ENCODE measurements at regions not wholly inside any gene's neighbourhood (a gene's known extent, or its start where the extent isn't known, plus 50 kb on each side); places are given as distances from the start of the nearest gene placed in this dataset.

DNA sequence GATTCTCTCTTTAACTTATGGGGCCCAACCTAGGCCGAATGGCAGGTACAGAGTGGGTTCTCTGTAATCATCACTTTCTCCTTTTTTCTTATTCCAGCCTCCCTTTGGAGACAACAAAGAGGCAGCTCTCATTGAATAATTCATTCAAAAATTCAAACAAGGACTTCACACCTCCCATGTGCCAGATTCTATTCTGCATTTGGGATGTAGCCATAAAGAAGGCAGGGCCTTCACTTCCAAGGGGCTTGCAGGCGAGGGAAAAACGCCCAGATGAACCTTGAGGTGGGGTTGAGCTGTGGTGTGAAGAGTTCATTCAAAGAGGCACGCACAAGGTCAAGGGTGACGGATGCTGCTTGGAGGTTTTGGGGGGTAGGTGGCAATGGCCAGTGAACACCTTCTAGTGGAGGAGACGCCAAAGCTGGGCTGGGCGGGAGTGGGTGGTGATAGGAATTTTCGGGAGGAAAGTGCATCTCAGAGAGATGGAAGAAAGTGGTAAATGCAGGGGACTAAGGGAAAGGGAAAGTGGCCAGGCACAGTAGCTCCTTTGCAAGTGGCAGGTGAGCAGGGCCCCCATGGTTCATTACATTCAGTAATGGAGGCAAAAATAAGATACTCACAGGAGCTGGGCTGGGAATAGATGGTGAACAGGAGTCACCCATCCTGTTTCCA is 499.6 kb downstream of the MIAT start:
- H3K4me3 ChIP-seq (ENCODE audit: control extremely low read depth in 1 of 5, extremely low read depth in 1 of 5, insufficient read depth in 1 of 5, low read depth in 2 of 5, low read length in 4 of 5): no peak overlapping the region
- no peak overlapping the region for H2AFZ ChIP-seq (ENCODE audit: insufficient read depth, low read depth, low read length, poor library complexity, severe bottlenecking)
- H3K4me1 Mint-ChIP-seq: no peaks in the 10 kb centered on the region
- H3K27ac ChIP-seq (ENCODE audit: low read length in 2 of 2): no peak overlapping the region
- H3K27me3 ChIP-seq (replicated peaks in 1 of 4; ENCODE audit: control extremely low read depth in 1 of 4, control insufficient read depth in 3 of 4, insufficient read depth in 4 of 4, low read length in 3 of 4): peaks cover 0 to 8% (median 0%) of the 10 kb centered on the region in 4 experiments
- TF ChIP-seq, protein P1, sequence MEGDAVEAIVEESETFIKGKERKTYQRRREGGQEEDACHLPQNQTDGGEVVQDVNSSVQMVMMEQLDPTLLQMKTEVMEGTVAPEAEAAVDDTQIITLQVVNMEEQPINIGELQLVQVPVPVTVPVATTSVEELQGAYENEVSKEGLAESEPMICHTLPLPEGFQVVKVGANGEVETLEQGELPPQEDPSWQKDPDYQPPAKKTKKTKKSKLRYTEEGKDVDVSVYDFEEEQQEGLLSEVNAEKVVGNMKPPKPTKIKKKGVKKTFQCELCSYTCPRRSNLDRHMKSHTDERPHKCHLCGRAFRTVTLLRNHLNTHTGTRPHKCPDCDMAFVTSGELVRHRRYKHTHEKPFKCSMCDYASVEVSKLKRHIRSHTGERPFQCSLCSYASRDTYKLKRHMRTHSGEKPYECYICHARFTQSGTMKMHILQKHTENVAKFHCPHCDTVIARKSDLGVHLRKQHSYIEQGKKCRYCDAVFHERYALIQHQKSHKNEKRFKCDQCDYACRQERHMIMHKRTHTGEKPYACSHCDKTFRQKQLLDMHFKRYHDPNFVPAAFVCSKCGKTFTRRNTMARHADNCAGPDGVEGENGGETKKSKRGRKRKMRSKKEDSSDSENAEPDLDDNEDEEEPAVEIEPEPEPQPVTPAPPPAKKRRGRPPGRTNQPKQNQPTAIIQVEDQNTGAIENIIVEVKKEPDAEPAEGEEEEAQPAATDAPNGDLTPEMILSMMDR (IDR thresholded peaks at IDR 0.05): no peak
- TF ChIP-seq EZH2 (IDR thresholded peaks at IDR 0.05; ENCODE audit: borderline replicate concordance, insufficient read depth, low read depth, low read length, poor library complexity, severe bottlenecking): no peak
- peaks cover 16% of the 10 kb centered on the region for H3K27me3 Mint-ChIP-seq
- H3K4me1 ChIP-seq (ENCODE audit: control insufficient read depth in 2 of 2, insufficient read depth in 2 of 2, low read length in 2 of 2): no peaks in the 10 kb centered on the region
- H3K27ac Mint-ChIP-seq: no peak overlapping the region
- ATAC-seq (ENCODE audit: low read depth) (no peak), DNase-seq (no peak)
- no peaks in the 10 kb centered on the region for H4K20me1 ChIP-seq (ENCODE audit: control insufficient read depth, insufficient read depth, low read length, poor library complexity, severe bottlenecking)
- H3K9me3 Mint-ChIP-seq (ENCODE audit: insufficient read depth): peaks cover 6% of the 10 kb centered on the region
- CTCF ChIA-PET: no interaction called here
- no peak overlapping the region for H3K4me3 Mint-ChIP-seq
- POLR2A ChIA-PET: no interaction called here
- H3K4me2 ChIP-seq (replicated peaks; ENCODE audit: low read depth, low read length, poor library complexity, severe bottlenecking): no peak overlapping the region
- no peaks in the 10 kb centered on the region for H3K36me3 ChIP-seq (replicated peaks in 1 of 2; ENCODE audit: control extremely low read depth in 1 of 2, control insufficient read depth in 1 of 2, extremely low read depth in 1 of 2, insufficient read depth in 2 of 2, low read length in 1 of 2)
- no peak overlapping the region for H3K9ac ChIP-seq (ENCODE audit: low read length)
- peaks cover 0 to 5% (median 0%) of the 10 kb centered on the region in 3 donors for H3K9me3 ChIP-seq (ENCODE audit: control extremely low read depth in 1 of 3, control insufficient read depth in 2 of 3, insufficient read depth in 1 of 3, low read length in 2 of 3)
- H3K79me2 ChIP-seq (ENCODE audit: control insufficient read depth, insufficient read depth, low read length): no peaks in the 10 kb centered on the region
- WGBS (ENCODE audit: insufficient coverage): 93% methylated on average over 7 of the region's 8 CpGs
- intact Hi-C loops (cut with micrococcal nuclease): no loop called here

DNA sequence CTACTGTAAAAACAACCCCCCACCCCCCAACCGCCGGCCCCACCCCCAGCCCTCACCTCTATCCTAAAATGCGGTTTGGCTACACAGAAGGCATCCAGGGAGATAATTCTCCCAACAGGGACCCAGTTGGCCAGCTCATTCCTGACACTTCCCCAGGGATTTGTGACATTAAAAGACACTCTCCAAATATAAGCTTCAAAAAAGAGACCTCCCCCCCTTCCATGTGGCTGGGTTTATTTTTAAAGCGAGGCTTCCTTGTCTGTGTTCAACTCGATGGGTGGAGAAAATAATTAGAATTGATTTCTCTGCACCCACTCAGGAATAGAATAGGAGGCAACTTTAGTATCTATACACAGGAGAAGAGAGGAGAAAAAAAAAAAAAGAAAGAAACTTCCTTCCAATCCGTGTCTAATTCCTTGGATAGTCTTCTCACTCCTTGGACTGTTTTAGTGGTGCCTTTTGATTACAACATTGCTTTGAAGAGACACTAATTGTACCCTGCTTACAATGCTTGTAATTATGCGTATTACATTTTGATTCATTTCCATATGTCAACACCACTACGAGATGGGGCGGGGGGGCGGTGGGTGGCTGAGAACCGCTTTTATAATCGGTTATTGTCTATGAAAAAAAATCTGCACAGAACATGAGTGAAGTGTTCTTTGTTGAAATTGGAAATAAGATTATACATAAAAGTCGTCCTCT is 500.4 kb downstream of the MIAT start:
- Histone ChIP-seq H4K20me1 (ENCODE audit: control insufficient read depth, insufficient read depth, low read length, poor library complexity, severe bottlenecking) (no peaks in the 10 kb centered on the region), H3K9me3 (ENCODE audit: control extremely low read depth in 1 of 3, control insufficient read depth in 2 of 3, insufficient read depth in 1 of 3, low read length in 2 of 3) (peaks cover 0 to 5% (median 0%) of the 10 kb centered on the region in 3 donors), H3K27me3 (replicated peaks in 1 of 4; ENCODE audit: control extremely low read depth in 1 of 4, control insufficient read depth in 3 of 4, insufficient read depth in 4 of 4, low read length in 3 of 4) (peaks cover 0 to 8% (median 2%) of the 10 kb centered on the region in 4 experiments), H3K4me3 (ENCODE audit: control extremely low read depth in 1 of 5, extremely low read depth in 1 of 5, insufficient read depth in 1 of 5, low read depth in 2 of 5, low read length in 4 of 5) (no peak overlapping the region), H3K4me1 (ENCODE audit: control insufficient read depth in 2 of 2, insufficient read depth in 2 of 2, low read length in 2 of 2) (no peaks in the 10 kb centered on the region), H3K9ac (ENCODE audit: low read length) (no peak overlapping the region), H3K36me3 (replicated peaks in 1 of 2; ENCODE audit: control extremely low read depth in 1 of 2, control insufficient read depth in 1 of 2, extremely low read depth in 1 of 2, insufficient read depth in 2 of 2, low read length in 1 of 2) (no peaks in the 10 kb centered on the region), H3K79me2 (ENCODE audit: control insufficient read depth, insufficient read depth, low read length) (no peaks in the 10 kb centered on the region), H3K4me2 (replicated peaks; ENCODE audit: low read depth, low read length, poor library complexity, severe bottlenecking) (no peak overlapping the region), H2AFZ (ENCODE audit: insufficient read depth, low read depth, low read length, poor library complexity, severe bottlenecking) (no peak overlapping the region), H3K27ac (ENCODE audit: low read length in 2 of 2) (no peak overlapping the region)
- Mint-ChIP-seq H3K27me3 (peaks cover 20% of the 10 kb centered on the region), H3K27ac (no peak overlapping the region), H3K4me3 (no peak overlapping the region), H3K9me3 (ENCODE audit: insufficient read depth) (peaks cover 2% of the 10 kb centered on the region), H3K4me1 (no peaks in the 10 kb centered on the region)
- TF ChIP-seq, protein P1 (IDR thresholded peaks at IDR 0.05): no peak
- TF ChIP-seq EZH2 (IDR thresholded peaks at IDR 0.05; ENCODE audit: borderline replicate concordance, insufficient read depth, low read depth, low read length, poor library complexity, severe bottlenecking): no peak
- WGBS (ENCODE audit: insufficient coverage): 90% methylated on average over 2 of the region's 13 CpGs
- ChIA-PET CTCF (no interaction called here), POLR2A (no interaction called here)
- no peak for DNase-seq
- intact Hi-C loops (cut with micrococcal nuclease): no loop called here
- ATAC-seq (ENCODE audit: low read depth): no peak
